ENCODE measurements at regions not wholly inside any gene's neighbourhood (a gene's known extent, or its start where the extent isn't known, plus 50 kb on each side); places are given as distances from the start of the nearest gene placed in this dataset.

DNA sequence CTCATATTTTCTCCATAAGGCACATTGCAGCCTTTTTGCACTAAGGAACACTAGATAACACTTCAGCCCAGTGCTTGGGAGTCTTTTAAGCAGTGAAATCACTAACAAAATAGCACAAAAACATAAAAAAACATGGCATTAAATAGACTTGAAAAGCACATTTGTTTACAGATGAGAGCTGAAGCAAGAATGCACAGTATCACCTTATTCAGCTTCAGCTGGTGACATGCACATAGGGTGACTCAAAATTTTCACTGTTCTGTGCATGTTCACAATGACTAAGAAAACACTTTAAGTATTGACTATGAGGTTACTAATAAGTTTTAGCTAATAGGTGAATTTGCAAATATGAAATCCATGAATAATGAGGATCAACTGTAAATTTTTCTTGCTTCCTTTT lies 293.9 kb upstream of the TARS1 start:
- Histone ChIP-seq H3K9me3 (no peaks in the 10 kb centered on the region), H3K4me3 (no peak overlapping the region), H3K27me3 (no peaks in the 10 kb centered on the region), H3K4me1 (no peaks in the 10 kb centered on the region), H3K27ac (no peak overlapping the region), H3K9ac (ENCODE audit: low read depth in 2 of 2, low read length in 2 of 2) (no peak overlapping the region), H3K36me3 (no peaks in the 10 kb centered on the region)
- intact Hi-C loops (cut with DNase I) = no loop called here
- DNase-seq = no peak
- TF ChIP-seq, protein P1, sequence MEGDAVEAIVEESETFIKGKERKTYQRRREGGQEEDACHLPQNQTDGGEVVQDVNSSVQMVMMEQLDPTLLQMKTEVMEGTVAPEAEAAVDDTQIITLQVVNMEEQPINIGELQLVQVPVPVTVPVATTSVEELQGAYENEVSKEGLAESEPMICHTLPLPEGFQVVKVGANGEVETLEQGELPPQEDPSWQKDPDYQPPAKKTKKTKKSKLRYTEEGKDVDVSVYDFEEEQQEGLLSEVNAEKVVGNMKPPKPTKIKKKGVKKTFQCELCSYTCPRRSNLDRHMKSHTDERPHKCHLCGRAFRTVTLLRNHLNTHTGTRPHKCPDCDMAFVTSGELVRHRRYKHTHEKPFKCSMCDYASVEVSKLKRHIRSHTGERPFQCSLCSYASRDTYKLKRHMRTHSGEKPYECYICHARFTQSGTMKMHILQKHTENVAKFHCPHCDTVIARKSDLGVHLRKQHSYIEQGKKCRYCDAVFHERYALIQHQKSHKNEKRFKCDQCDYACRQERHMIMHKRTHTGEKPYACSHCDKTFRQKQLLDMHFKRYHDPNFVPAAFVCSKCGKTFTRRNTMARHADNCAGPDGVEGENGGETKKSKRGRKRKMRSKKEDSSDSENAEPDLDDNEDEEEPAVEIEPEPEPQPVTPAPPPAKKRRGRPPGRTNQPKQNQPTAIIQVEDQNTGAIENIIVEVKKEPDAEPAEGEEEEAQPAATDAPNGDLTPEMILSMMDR (IDR thresholded peaks at IDR 0.05) = no peak

DNA sequence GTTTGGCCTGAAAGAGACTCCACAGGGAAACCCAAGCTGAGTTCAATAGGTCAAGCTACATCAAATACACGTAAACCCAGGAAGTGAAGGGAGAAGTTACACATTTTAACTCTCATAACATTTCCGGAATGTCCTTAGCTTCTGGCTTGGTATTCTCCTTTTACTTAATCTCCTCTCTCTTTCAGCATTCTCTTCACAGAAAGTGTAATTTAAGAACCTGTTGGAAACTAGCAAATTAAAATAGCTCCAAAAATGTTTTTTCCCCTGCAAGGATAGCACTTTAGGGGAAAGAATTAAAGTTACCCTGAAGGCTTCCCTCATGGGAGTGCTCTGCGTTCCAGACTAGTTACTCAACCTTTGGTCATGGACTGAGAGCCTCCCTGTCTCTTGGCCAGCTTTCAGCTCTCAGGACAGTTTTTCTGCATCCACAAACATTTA lies 292.7 kb upstream of the TARS1 start:
- no peak overlapping the region for H3K27ac ChIP-seq
- no peaks in the 10 kb centered on the region for H3K27me3 ChIP-seq
- no peaks in the 10 kb centered on the region for H3K4me1 ChIP-seq
- TF ChIP-seq, protein P1 (IDR thresholded peaks at IDR 0.05) = no peak
- intact Hi-C loops (cut with DNase I) = no loop called here
- H3K9me3 ChIP-seq = no peaks in the 10 kb centered on the region
- H3K36me3 ChIP-seq = no peaks in the 10 kb centered on the region
- H3K9ac ChIP-seq (ENCODE audit: low read depth in 2 of 2, low read length in 2 of 2) = no peak overlapping the region
- H3K4me3 ChIP-seq = no peak overlapping the region
- no peak for DNase-seq

DNA sequence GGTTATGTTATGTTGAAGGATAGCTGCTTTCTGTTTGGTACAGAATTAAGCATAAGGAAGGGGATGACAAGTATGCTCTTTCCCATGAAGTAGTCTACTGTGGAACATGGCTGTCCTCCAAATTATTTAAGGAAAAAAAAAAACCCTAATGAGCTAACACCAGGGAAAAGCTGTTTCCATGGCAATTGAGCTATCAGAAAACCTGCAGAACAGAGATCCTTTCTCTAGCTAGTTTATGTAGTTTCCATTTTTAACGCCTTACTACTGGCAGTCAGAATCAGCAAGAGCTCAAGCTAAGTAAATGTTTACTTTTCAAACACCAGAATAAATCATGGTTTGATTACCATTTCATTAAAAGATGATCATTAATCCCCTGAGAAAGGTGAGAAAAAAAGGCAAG lies 287.4 kb upstream of the TARS1 start:
- H3K9me3 ChIP-seq = no peaks in the 10 kb centered on the region
- TF ChIP-seq, protein P1 (IDR thresholded peaks at IDR 0.05) = no peak
- no peak overlapping the region for H3K9ac ChIP-seq (ENCODE audit: low read depth in 2 of 2, low read length in 2 of 2)
- H3K36me3 ChIP-seq = no peaks in the 10 kb centered on the region
- H3K27me3 ChIP-seq = no peaks in the 10 kb centered on the region
- H3K4me3 ChIP-seq = no peak overlapping the region
- intact Hi-C loops (cut with DNase I) = no loop called here
- no peaks in the 10 kb centered on the region for H3K4me1 ChIP-seq
- H3K27ac ChIP-seq = no peak overlapping the region
- DNase-seq = no peak

DNA sequence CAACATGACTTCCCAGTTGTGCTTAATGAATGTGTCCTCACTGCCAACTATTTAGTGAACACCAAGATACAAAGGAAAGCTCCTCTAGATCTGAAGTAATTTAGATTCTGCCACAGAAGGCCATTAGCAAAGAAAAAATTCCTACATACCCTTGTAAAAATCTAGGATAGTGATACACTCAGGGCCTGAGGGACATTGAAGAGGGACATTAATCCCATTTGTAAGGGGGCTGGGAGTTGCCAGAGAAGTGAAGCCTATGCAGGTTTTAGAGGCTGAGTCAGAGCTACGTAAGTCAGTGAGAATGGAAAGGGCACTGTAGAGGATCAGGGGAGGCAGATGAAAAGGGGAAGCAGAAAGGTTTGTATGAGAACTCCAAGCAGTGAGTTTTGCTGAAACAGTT lies 286.9 kb upstream of the TARS1 start:
- H3K4me1 ChIP-seq = no peaks in the 10 kb centered on the region
- H3K36me3 ChIP-seq = no peaks in the 10 kb centered on the region
- H3K27ac ChIP-seq = no peak overlapping the region
- H3K9me3 ChIP-seq = no peaks in the 10 kb centered on the region
- no peak for DNase-seq
- TF ChIP-seq, protein P1 (IDR thresholded peaks at IDR 0.05) = no peak
- no peak overlapping the region for H3K4me3 ChIP-seq
- intact Hi-C loops (cut with DNase I) = no loop called here
- no peak overlapping the region for H3K9ac ChIP-seq (ENCODE audit: low read depth in 2 of 2, low read length in 2 of 2)
- no peaks in the 10 kb centered on the region for H3K27me3 ChIP-seq

DNA sequence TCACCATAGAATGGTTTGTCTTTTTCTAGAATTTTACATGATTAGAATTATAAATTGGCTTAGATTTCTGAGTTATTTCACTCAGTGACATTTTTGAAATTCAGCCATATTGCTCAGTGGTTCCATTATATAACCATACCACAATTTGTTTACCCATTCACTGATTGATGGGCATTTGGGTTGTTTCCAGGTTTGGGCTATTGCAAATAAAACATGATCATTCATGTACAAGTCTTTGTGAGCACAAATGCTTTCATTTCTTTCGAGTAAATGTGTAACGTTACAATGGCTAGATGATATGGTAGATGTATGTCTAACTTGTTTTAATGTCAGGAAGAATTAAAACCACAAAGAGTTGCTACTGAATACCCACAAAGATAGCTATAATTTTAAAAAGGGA lies 279.9 kb upstream of the TARS1 start:
- TF ChIP-seq, protein P1 (IDR thresholded peaks at IDR 0.05) = no peak
- no peak overlapping the region for H3K27ac ChIP-seq
- H3K9ac ChIP-seq (ENCODE audit: low read depth in 2 of 2, low read length in 2 of 2) = no peak overlapping the region
- no peaks in the 10 kb centered on the region for H3K4me1 ChIP-seq
- no peaks in the 10 kb centered on the region for H3K36me3 ChIP-seq
- H3K4me3 ChIP-seq = no peak overlapping the region
- intact Hi-C loops (cut with DNase I) = no loop called here
- no peaks in the 10 kb centered on the region for H3K27me3 ChIP-seq
- H3K9me3 ChIP-seq = no peaks in the 10 kb centered on the region
- no peak for DNase-seq

DNA sequence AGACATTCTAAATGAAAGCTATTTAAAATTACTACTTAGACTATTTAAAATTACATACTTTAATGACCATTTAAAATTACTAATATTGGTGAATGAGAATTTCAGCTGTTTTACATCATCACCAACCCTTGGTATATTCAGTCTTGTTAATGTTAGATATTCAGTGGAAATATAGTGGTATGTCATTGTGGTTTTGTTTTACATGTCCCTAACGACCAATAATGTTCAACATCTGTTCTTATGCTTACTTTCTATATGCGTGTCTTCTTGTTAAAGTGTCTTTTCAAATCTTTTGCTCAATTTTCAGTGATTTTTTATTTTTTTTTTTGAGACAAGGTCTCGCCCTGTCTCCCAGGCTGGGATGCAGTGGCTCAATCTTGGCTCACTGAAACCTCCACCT lies 279.3 kb upstream of the TARS1 start:
- Histone ChIP-seq H3K27ac (no peak overlapping the region), H3K27me3 (no peaks in the 10 kb centered on the region), H3K9ac (ENCODE audit: low read depth in 2 of 2, low read length in 2 of 2) (no peak overlapping the region), H3K4me1 (no peaks in the 10 kb centered on the region), H3K4me3 (no peak overlapping the region), H3K9me3 (no peaks in the 10 kb centered on the region), H3K36me3 (no peaks in the 10 kb centered on the region)
- TF ChIP-seq, protein P1 (IDR thresholded peaks at IDR 0.05) = no peak
- intact Hi-C loops (cut with DNase I) = no loop called here
- DNase-seq = no peak

All from colonic mucosa (tissue), 4 donors.